ENCODE measurements at regions not wholly inside any gene's neighbourhood (a gene's known extent, or its start where the extent isn't known, plus 50 kb on each side); places are given as distances from the start of the nearest gene placed in this dataset.

DNA sequence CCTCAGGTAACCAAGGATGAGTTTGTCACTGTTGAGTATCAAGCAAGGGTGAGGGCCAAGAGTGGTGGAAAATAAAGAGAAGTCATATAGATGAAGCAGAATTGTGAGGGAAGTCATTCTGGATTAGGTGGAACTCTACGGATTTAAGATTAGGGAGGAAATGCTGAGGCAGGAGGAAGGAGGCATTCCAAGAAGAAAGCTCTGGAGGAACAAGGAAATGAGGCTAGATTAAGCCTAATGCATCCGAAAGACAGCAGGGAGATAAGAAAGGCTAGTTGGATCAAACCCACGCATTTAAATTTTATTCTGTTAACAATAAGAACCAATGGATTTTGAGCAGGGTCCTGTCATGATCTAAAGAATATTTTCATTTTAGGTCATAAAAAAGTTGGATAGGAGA, 681.2 kb downstream of the EPHA4 start:
- no peak overlapping the region for H2AFZ ChIP-seq (ENCODE audit: low read length)
- H3K9ac ChIP-seq (ENCODE audit: low read depth, low read length, poor library complexity, severe bottlenecking), result no peak overlapping the region
- no peak for TF ChIP-seq CTCF (conservative IDR thresholded peaks at IDR 0.05; ENCODE audit: low read length)
- TF ChIP-seq EZH2phosphoT487 (IDR thresholded peaks at IDR 0.05; ENCODE audit: borderline replicate concordance), result no peak
- no peaks in the 10 kb centered on the region for H3K4me1 ChIP-seq (ENCODE audit: insufficient read depth, low read length, poor library complexity, severe bottlenecking)
- H3K4me3 ChIP-seq (ENCODE audit: low read length, poor library complexity, severe bottlenecking), result no peak overlapping the region
- H3K4me2 ChIP-seq (ENCODE audit: low read depth, low read length, poor library complexity, severe bottlenecking), result no peak overlapping the region
- H3K9me2 ChIP-seq (replicated peaks; ENCODE audit: low read depth, low read length), result no peaks in the 10 kb centered on the region
- H3K9me3 ChIP-seq (ENCODE audit: insufficient read depth, low read depth, low read length), result no peaks in the 10 kb centered on the region
- H3F3A ChIP-seq (ENCODE audit: low read depth), result no peaks in the 10 kb centered on the region
- no peaks in the 10 kb centered on the region for H3K79me2 ChIP-seq (ENCODE audit: insufficient read depth, low read length)
- no peaks in the 10 kb centered on the region for H3K36me3 ChIP-seq (ENCODE audit: insufficient read depth, low read length)
- H4K20me1 ChIP-seq (ENCODE audit: insufficient read depth, low read length, poor library complexity, severe bottlenecking), result no peaks in the 10 kb centered on the region
- H3K27me3 ChIP-seq (ENCODE audit: insufficient read depth, low read length, poor library complexity, severe bottlenecking), result no peaks in the 10 kb centered on the region

DNA sequence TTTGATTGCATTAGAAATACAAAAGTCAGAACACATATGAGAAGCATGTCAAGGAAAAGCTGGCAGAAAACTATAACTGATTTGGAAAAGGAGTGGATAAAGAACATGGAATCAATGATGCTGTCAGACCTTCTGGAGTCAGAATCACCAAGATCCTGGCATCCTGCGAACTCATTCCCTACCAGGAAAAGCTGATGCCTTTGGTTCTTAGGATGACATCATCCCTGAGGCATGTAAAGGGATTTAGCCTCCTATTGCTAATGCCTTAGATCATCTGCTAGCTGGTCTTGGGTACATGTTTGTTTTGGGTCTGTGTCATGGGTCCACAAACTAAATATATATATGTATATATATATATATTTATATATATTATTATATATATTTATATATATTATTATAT, 680.7 kb downstream of the EPHA4 start:
- H3K36me3 ChIP-seq (ENCODE audit: insufficient read depth, low read length), result no peaks in the 10 kb centered on the region
- no peaks in the 10 kb centered on the region for H3K27me3 ChIP-seq (ENCODE audit: insufficient read depth, low read length, poor library complexity, severe bottlenecking)
- H4K20me1 ChIP-seq (ENCODE audit: insufficient read depth, low read length, poor library complexity, severe bottlenecking), result no peaks in the 10 kb centered on the region
- H2AFZ ChIP-seq (ENCODE audit: low read length), result no peak overlapping the region
- H3K9ac ChIP-seq (ENCODE audit: low read depth, low read length, poor library complexity, severe bottlenecking), result no peak overlapping the region
- H3K9me3 ChIP-seq (ENCODE audit: insufficient read depth, low read depth, low read length), result no peaks in the 10 kb centered on the region
- H3K9me2 ChIP-seq (replicated peaks; ENCODE audit: low read depth, low read length), result no peaks in the 10 kb centered on the region
- H3K79me2 ChIP-seq (ENCODE audit: insufficient read depth, low read length), result no peaks in the 10 kb centered on the region
- no peaks in the 10 kb centered on the region for H3F3A ChIP-seq (ENCODE audit: low read depth)
- H3K4me1 ChIP-seq (ENCODE audit: insufficient read depth, low read length, poor library complexity, severe bottlenecking), result no peaks in the 10 kb centered on the region
- TF ChIP-seq CTCF (conservative IDR thresholded peaks at IDR 0.05; ENCODE audit: low read length), result no peak
- TF ChIP-seq EZH2phosphoT487 (IDR thresholded peaks at IDR 0.05; ENCODE audit: borderline replicate concordance), result no peak
- no peak overlapping the region for H3K4me3 ChIP-seq (ENCODE audit: low read length, poor library complexity, severe bottlenecking)
- H3K4me2 ChIP-seq (ENCODE audit: low read depth, low read length, poor library complexity, severe bottlenecking), result no peak overlapping the region

- Histone ChIP-seq H3F3A (ENCODE audit: low read depth) (no peaks in the 10 kb centered on the region), H3K9ac (ENCODE audit: low read depth, low read length, poor library complexity, severe bottlenecking) (no peak overlapping the region), H2AFZ (ENCODE audit: low read length) (no peak overlapping the region), H3K27me3 (ENCODE audit: insufficient read depth, low read length, poor library complexity, severe bottlenecking) (no peaks in the 10 kb centered on the region), H3K9me2 (replicated peaks; ENCODE audit: low read depth, low read length) (no peaks in the 10 kb centered on the region), H3K4me1 (ENCODE audit: insufficient read depth, low read length, poor library complexity, severe bottlenecking) (no peaks in the 10 kb centered on the region), H3K4me3 (ENCODE audit: low read length, poor library complexity, severe bottlenecking) (no peak overlapping the region), H4K20me1 (ENCODE audit: insufficient read depth, low read length, poor library complexity, severe bottlenecking) (no peaks in the 10 kb centered on the region), H3K4me2 (ENCODE audit: low read depth, low read length, poor library complexity, severe bottlenecking) (no peak overlapping the region), H3K79me2 (ENCODE audit: insufficient read depth, low read length) (no peaks in the 10 kb centered on the region), H3K36me3 (ENCODE audit: insufficient read depth, low read length) (no peaks in the 10 kb centered on the region), H3K9me3 (ENCODE audit: insufficient read depth, low read depth, low read length) (no peaks in the 10 kb centered on the region)
- TF ChIP-seq EZH2phosphoT487 (IDR thresholded peaks at IDR 0.05; ENCODE audit: borderline replicate concordance) (no peak), CTCF (conservative IDR thresholded peaks at IDR 0.05; ENCODE audit: low read length) (no peak)
These were observed 680.0 kb downstream of the EPHA4 start for GRCh38 chr2:220892018-220892634.

All from Loucy (cell line).